ENCODE measurements at regions not wholly inside any gene's neighbourhood (a gene's known extent, or its start where the extent isn't known, plus 50 kb on each side); places are given as distances from the start of the nearest gene placed in this dataset.

DNA sequence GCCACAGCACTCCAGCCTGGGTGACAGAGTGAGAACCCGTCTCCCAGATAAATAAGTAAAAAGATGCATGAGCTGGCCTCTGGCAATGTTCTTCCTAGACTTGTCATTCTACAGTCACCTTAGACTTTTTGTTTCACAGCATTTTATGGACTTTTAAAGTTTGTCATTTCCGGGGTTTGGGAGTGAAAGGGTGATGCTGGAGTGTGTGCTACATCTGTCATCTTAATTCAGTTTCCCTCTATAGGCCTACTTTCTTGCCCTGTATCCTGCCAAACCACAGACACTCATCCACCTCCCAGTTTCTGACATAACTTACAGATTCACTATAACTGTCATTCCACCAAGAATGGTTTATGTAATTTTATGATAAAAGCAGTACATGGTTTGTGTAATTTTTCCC lies 166.7 kb upstream of the PARP11 start:
- Histone ChIP-seq H3K27me3 (ENCODE audit: control insufficient read depth, insufficient read depth, low read length, poor library complexity, severe bottlenecking) (no peaks in the 10 kb centered on the region), H3K36me3 (ENCODE audit: control insufficient read depth, insufficient read depth, low read length) (no peaks in the 10 kb centered on the region), H3K9ac (ENCODE audit: extremely low read depth, low read length, poor library complexity, severe bottlenecking) (no peak overlapping the region), H3K4me3 (ENCODE audit: low read length) (no peak overlapping the region), H3K27ac (ENCODE audit: low read depth, low read length) (no peak overlapping the region), H3K4me1 (ENCODE audit: control insufficient read depth, insufficient read depth, low read length) (no peaks in the 10 kb centered on the region), H3K9me3 (ENCODE audit: control insufficient read depth, low read length) (peaks cover 19% of the 10 kb centered on the region)
- peaks cover 16% of the 10 kb centered on the region for H3K4me1 Mint-ChIP-seq
- TF ChIP-seq, protein P1, sequence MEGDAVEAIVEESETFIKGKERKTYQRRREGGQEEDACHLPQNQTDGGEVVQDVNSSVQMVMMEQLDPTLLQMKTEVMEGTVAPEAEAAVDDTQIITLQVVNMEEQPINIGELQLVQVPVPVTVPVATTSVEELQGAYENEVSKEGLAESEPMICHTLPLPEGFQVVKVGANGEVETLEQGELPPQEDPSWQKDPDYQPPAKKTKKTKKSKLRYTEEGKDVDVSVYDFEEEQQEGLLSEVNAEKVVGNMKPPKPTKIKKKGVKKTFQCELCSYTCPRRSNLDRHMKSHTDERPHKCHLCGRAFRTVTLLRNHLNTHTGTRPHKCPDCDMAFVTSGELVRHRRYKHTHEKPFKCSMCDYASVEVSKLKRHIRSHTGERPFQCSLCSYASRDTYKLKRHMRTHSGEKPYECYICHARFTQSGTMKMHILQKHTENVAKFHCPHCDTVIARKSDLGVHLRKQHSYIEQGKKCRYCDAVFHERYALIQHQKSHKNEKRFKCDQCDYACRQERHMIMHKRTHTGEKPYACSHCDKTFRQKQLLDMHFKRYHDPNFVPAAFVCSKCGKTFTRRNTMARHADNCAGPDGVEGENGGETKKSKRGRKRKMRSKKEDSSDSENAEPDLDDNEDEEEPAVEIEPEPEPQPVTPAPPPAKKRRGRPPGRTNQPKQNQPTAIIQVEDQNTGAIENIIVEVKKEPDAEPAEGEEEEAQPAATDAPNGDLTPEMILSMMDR (conservative IDR thresholded peaks at IDR 0.05), result no peak
- peak; percentile 10 for DNase-seq
- H3K36me3 Mint-ChIP-seq (ENCODE audit: low read depth), result peaks cover 12% of the 10 kb centered on the region
- 71 to 100% methylated on average over 1 of the region's 2 CpGs for WGBS, 2 experiments (ENCODE audit: insufficient coverage in 1 of 2, insufficient read length in 1 of 2)
- H3K27me3 Mint-ChIP-seq (ENCODE audit: insufficient read depth), result peaks cover 32% of the 10 kb centered on the region
- no peak overlapping the region for H3K4me3 Mint-ChIP-seq
- H3K27ac Mint-ChIP-seq, result no peak overlapping the region
- H3K9me3 Mint-ChIP-seq, result peaks cover 22% of the 10 kb centered on the region

GRCh38 chr12:4037747-4038312 lies 164.6 kb upstream of the PARP11 start:
- Histone ChIP-seq H3K27me3 (ENCODE audit: control insufficient read depth, insufficient read depth, low read length, poor library complexity, severe bottlenecking) (no peaks in the 10 kb centered on the region), H3K9me3 (ENCODE audit: control insufficient read depth, low read length) (no peaks in the 10 kb centered on the region), H3K9ac (ENCODE audit: extremely low read depth, low read length, poor library complexity, severe bottlenecking) (no peak overlapping the region), H3K4me3 (ENCODE audit: low read length) (no peak overlapping the region), H3K27ac (ENCODE audit: low read depth, low read length) (no peak overlapping the region), H3K36me3 (ENCODE audit: control insufficient read depth, insufficient read depth, low read length) (no peaks in the 10 kb centered on the region), H3K4me1 (ENCODE audit: control insufficient read depth, insufficient read depth, low read length) (no peaks in the 10 kb centered on the region)
- Mint-ChIP-seq H3K4me3 (no peak overlapping the region), H3K36me3 (ENCODE audit: low read depth) (peaks cover 3% of the 10 kb centered on the region), H3K9me3 (peaks cover 4% of the 10 kb centered on the region), H3K27ac (no peak overlapping the region), H3K4me1 (peaks cover 15% of the 10 kb centered on the region), H3K27me3 (ENCODE audit: insufficient read depth) (peaks cover 49% of the 10 kb centered on the region)
- TF ChIP-seq, protein P1 (conservative IDR thresholded peaks at IDR 0.05), result peak; percentile 100
- DNase-seq, result peak; percentile 66
- 30 to 37% methylated on average over 4 of the region's 4 CpGs for WGBS, 2 experiments (ENCODE audit: insufficient coverage in 1 of 2, insufficient read length in 1 of 2)

DNA sequence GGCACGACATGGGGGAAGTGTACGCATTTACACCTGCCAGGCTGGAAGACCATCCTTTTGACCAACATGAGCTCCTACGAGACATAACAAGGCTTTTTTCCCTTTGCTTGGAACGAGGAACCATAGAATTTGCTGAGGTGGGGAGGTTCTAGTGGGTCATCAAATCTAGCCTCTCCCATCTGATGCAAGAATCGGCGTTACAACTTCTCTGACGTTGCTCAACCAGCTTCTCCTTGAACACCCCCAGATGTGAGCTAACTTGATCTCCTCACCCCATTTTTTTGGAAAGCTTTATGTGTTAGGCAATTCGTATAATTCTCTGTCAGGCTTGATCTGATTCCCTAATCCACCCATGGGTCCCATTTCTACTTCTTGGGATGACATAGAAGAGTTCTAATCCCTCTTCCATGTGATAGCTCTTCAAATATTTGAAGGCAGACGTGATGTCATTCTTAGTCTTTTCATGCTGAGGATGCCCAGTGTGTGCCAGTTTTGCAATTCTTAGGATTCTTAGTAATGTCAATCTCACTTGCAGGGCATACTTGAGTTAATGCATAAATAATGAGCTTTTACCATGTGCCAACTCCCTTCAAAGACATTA lies 163.6 kb upstream of the PARP11 start:
- TF ChIP-seq, protein P1 (conservative IDR thresholded peaks at IDR 0.05), result no peak
- Mint-ChIP-seq H3K4me1 (peaks cover 17% of the 10 kb centered on the region), H3K36me3 (ENCODE audit: low read depth) (peaks cover 2% of the 10 kb centered on the region), H3K4me3 (no peak overlapping the region), H3K27ac (no peak overlapping the region), H3K9me3 (no peaks in the 10 kb centered on the region), H3K27me3 (ENCODE audit: insufficient read depth) (peaks cover 58% of the 10 kb centered on the region)
- Histone ChIP-seq H3K36me3 (ENCODE audit: control insufficient read depth, insufficient read depth, low read length) (no peaks in the 10 kb centered on the region), H3K4me3 (ENCODE audit: low read length) (no peak overlapping the region), H3K27me3 (ENCODE audit: control insufficient read depth, insufficient read depth, low read length, poor library complexity, severe bottlenecking) (no peaks in the 10 kb centered on the region), H3K9me3 (ENCODE audit: control insufficient read depth, low read length) (no peaks in the 10 kb centered on the region), H3K4me1 (ENCODE audit: control insufficient read depth, insufficient read depth, low read length) (peaks cover under 1% of the 10 kb centered on the region), H3K27ac (ENCODE audit: low read depth, low read length) (no peak overlapping the region), H3K9ac (ENCODE audit: extremely low read depth, low read length, poor library complexity, severe bottlenecking) (no peak overlapping the region)
- DNase-seq, result no peak
- 96 to 99% methylated on average over 8 to 9 of the region's 9 CpGs for WGBS, 2 experiments (ENCODE audit: insufficient coverage in 1 of 2, insufficient read length in 1 of 2)

Measured in endodermal cell (in vitro differentiated cells).